ENCODE measurements at regions not wholly inside any gene's neighbourhood (a gene's known extent, or its start where the extent isn't known, plus 50 kb on each side); places are given as distances from the start of the nearest gene placed in this dataset.

DNA sequence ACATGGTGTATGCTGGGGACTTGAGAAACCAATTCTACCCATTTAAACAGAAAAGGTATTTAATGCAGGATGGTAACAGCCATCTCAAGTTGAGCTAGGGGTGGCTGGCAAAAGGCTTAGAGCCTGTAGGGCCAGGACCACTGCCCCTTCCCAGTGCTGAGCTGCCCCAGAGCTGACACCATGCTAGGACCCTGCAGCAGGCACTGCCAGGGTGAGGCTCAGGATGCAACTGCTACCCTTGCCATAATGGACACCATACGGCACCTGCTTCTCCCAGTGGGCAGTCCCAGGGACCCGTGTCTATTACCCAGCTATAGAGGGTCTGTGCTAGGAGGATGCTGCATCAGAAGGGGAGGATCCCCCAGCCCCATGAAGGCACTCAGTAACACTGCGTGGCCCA is 160.7 kb upstream of the ADCY1 start:
- Histone ChIP-seq H3K4me1 (ENCODE audit: control insufficient read depth in 5 of 5, insufficient read depth in 5 of 5, low read length in 5 of 5) (no peaks in the 10 kb centered on the region), H3K9ac (ENCODE audit: low read length in 5 of 5) (no peak overlapping the region), H3K27ac (ENCODE audit: low read depth, low read length) (no peak overlapping the region), H3K4me3 (ENCODE audit: low read depth in 1 of 5, low read length in 5 of 5) (no peak overlapping the region), H3K36me3 (ENCODE audit: control insufficient read depth in 5 of 5, insufficient read depth in 5 of 5, low read length in 5 of 5) (no peaks in the 10 kb centered on the region), H3K9me3 (ENCODE audit: control insufficient read depth in 5 of 5, low read length in 5 of 5) (peaks cover 0 to 13% (median 8%) of the 10 kb centered on the region in 5 donors), H3K27me3 (ENCODE audit: control insufficient read depth in 5 of 5, insufficient read depth in 4 of 5, low read length in 5 of 5) (no peaks in the 10 kb centered on the region)

DNA sequence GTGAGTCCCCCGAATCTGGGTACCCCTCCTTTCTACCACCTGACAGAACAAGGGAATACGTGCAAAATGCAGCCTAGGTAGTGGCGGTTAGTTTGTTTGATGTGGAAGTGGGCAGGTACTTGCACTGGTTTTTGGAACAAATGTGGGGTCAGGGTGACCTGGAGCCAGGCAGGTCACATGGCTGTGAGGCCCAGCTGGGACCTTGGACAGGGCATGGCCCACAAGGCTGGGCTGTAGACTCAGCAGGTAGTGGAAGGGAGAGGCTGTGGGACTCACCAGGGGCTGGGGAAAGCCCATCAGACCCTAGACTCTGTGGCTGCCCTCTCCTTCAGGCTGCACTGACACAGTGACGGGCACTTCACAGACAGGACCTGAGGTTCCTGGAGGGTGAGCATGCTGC is 159.9 kb upstream of the ADCY1 start:
- Histone ChIP-seq H3K36me3 (ENCODE audit: control insufficient read depth in 5 of 5, insufficient read depth in 5 of 5, low read length in 5 of 5) (no peaks in the 10 kb centered on the region), H3K27me3 (ENCODE audit: control insufficient read depth in 5 of 5, insufficient read depth in 4 of 5, low read length in 5 of 5) (no peaks in the 10 kb centered on the region)

GRCh38 chr7:45415265-45415664 is 158.9 kb upstream of the ADCY1 start:
- H3K4me1 ChIP-seq (ENCODE audit: control insufficient read depth in 5 of 5, insufficient read depth in 5 of 5, low read length in 5 of 5): no peaks in the 10 kb centered on the region
- H3K9ac ChIP-seq (ENCODE audit: low read length in 5 of 5): no peak overlapping the region
- H3K27me3 ChIP-seq (ENCODE audit: control insufficient read depth in 5 of 5, insufficient read depth in 4 of 5, low read length in 5 of 5): no peaks in the 10 kb centered on the region
- peaks cover 0 to 13% (median 8%) of the 10 kb centered on the region in 5 donors for H3K9me3 ChIP-seq (ENCODE audit: control insufficient read depth in 5 of 5, low read length in 5 of 5)
- no peak overlapping the region for H3K4me3 ChIP-seq (ENCODE audit: low read depth in 1 of 5, low read length in 5 of 5)
- no peak overlapping the region for H3K27ac ChIP-seq (ENCODE audit: low read depth, low read length)
- H3K36me3 ChIP-seq (ENCODE audit: control insufficient read depth in 5 of 5, insufficient read depth in 5 of 5, low read length in 5 of 5): no peaks in the 10 kb centered on the region

More for the DNA sequence above, 159.9 kb upstream of the ADCY1 start:
- peaks cover 0 to 13% (median 8%) of the 10 kb centered on the region in 5 donors for H3K9me3 ChIP-seq (ENCODE audit: control insufficient read depth in 5 of 5, low read length in 5 of 5)
- H3K27ac ChIP-seq (ENCODE audit: low read depth, low read length): no peak overlapping the region
- no peak overlapping the region for H3K9ac ChIP-seq (ENCODE audit: low read length in 5 of 5)
- no peak overlapping the region for H3K4me3 ChIP-seq (ENCODE audit: low read depth in 1 of 5, low read length in 5 of 5)
- H3K4me1 ChIP-seq (ENCODE audit: control insufficient read depth in 5 of 5, insufficient read depth in 5 of 5, low read length in 5 of 5): no peaks in the 10 kb centered on the region

DNA sequence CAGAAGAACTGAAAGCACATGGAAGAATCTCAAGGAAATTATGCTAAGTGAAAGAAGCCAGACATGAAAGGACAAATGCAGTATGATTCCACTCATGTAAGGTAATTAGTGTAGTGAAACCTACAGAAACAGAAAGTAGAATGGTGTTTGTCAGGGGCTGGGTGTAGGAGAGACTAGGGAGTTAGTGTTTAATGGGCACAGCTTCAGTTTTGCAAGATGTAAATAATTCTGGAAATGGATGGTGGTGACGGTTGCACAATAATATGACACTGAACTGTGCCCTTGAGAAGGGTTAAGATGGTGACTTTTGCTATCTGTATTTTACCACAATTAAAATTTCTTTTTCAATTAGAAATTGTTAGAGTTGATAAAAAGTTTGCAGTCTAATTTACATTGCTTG is 157.3 kb upstream of the ADCY1 start:
- Histone ChIP-seq H3K9ac (ENCODE audit: low read length in 5 of 5) (no peak overlapping the region), H3K27ac (ENCODE audit: low read depth, low read length) (no peak overlapping the region), H3K27me3 (ENCODE audit: control insufficient read depth in 5 of 5, insufficient read depth in 4 of 5, low read length in 5 of 5) (no peaks in the 10 kb centered on the region), H3K36me3 (ENCODE audit: control insufficient read depth in 5 of 5, insufficient read depth in 5 of 5, low read length in 5 of 5) (no peaks in the 10 kb centered on the region), H3K4me3 (ENCODE audit: low read depth in 1 of 5, low read length in 5 of 5) (no peak overlapping the region), H3K4me1 (ENCODE audit: control insufficient read depth in 5 of 5, insufficient read depth in 5 of 5, low read length in 5 of 5) (no peaks in the 10 kb centered on the region), H3K9me3 (ENCODE audit: control insufficient read depth in 5 of 5, low read length in 5 of 5) (peaks cover 0 to 2% (median 0%) of the 10 kb centered on the region in 5 donors)

GRCh38 chr7:45417268-45417667 is 156.9 kb upstream of the ADCY1 start:
- Histone ChIP-seq H3K27me3 (ENCODE audit: control insufficient read depth in 5 of 5, insufficient read depth in 4 of 5, low read length in 5 of 5) (no peaks in the 10 kb centered on the region), H3K9me3 (ENCODE audit: control insufficient read depth in 5 of 5, low read length in 5 of 5) (no peaks in the 10 kb centered on the region), H3K36me3 (ENCODE audit: control insufficient read depth in 5 of 5, insufficient read depth in 5 of 5, low read length in 5 of 5) (no peaks in the 10 kb centered on the region), H3K4me1 (ENCODE audit: control insufficient read depth in 5 of 5, insufficient read depth in 5 of 5, low read length in 5 of 5) (no peaks in the 10 kb centered on the region), H3K27ac (ENCODE audit: low read depth, low read length) (no peak overlapping the region), H3K9ac (ENCODE audit: low read length in 5 of 5) (no peak overlapping the region), H3K4me3 (ENCODE audit: low read depth in 1 of 5, low read length in 5 of 5) (no peak overlapping the region)

GRCh38 chr7:45417735-45418134 is 156.4 kb upstream of the ADCY1 start:
- Histone ChIP-seq H3K4me1 (ENCODE audit: control insufficient read depth in 5 of 5, insufficient read depth in 5 of 5, low read length in 5 of 5) (no peaks in the 10 kb centered on the region), H3K27me3 (ENCODE audit: control insufficient read depth in 5 of 5, insufficient read depth in 4 of 5, low read length in 5 of 5) (no peaks in the 10 kb centered on the region), H3K27ac (ENCODE audit: low read depth, low read length) (no peak overlapping the region), H3K4me3 (ENCODE audit: low read depth in 1 of 5, low read length in 5 of 5) (no peak overlapping the region), H3K9ac (ENCODE audit: low read length in 5 of 5) (no peak overlapping the region), H3K9me3 (ENCODE audit: control insufficient read depth in 5 of 5, low read length in 5 of 5) (no peaks in the 10 kb centered on the region), H3K36me3 (ENCODE audit: control insufficient read depth in 5 of 5, insufficient read depth in 5 of 5, low read length in 5 of 5) (no peaks in the 10 kb centered on the region)

DNA sequence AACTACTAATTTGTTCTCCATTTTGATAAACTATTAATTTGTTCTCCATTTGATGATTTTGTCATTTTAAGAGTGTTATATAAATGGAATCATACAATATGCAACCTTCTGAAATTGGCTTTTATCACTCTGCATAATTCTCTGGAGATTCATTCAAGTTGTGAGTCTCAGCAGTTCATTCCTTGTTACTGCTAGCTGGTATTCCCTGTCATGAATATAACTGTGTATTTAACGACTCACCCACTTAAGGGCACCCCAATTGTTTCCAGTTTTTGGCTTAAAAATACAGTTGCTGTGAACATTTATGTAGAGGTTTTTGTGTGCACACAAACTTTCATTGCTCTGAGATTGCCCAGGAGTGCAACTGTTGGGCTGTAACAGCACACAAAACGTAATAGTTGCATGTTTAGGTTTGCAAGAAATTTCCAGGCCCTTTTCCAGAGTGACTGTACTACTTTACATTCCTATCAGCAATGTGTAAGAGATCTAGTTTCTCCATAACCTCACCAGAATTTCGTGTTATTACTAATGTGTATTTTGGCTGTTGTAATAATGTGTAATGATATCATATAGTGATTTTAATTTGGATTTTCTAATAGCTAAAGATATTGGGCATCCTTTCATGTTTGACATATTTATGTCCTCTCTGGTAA is 153.2 kb upstream of the ADCY1 start:
- Histone ChIP-seq H3K4me1 (ENCODE audit: control insufficient read depth in 5 of 5, insufficient read depth in 5 of 5, low read length in 5 of 5) (no peaks in the 10 kb centered on the region), H3K36me3 (ENCODE audit: control insufficient read depth in 5 of 5, insufficient read depth in 5 of 5, low read length in 5 of 5) (no peaks in the 10 kb centered on the region), H3K27ac (ENCODE audit: low read depth, low read length) (no peak overlapping the region), H3K4me3 (ENCODE audit: low read depth in 1 of 5, low read length in 5 of 5) (no peak overlapping the region), H3K9ac (ENCODE audit: low read length in 5 of 5) (no peak overlapping the region), H3K27me3 (ENCODE audit: control insufficient read depth in 5 of 5, insufficient read depth in 4 of 5, low read length in 5 of 5) (peaks cover 0 to 4% (median 0%) of the 10 kb centered on the region in 5 donors), H3K9me3 (ENCODE audit: control insufficient read depth in 5 of 5, low read length in 5 of 5) (no peaks in the 10 kb centered on the region)

DNA sequence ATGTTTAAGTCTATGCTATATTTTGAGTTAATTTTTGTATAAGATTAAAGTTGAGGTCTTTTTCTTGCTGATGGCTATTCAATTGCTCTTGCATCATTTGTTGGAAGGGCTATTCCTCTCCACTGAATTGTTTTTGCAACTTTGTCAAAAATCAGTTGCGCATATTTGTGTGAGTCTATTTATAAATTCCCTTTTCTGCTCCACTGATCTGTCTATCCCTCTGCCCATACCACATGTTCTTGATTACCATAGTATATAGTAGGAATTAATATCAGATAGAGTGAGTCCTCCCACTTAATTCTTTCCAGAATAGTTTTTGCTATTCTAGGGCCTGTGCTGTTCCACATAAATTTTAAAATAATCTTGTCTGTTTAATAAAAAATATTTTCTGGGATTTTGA is 152.4 kb upstream of the ADCY1 start:
- no peaks in the 10 kb centered on the region for H3K9me3 ChIP-seq (ENCODE audit: control insufficient read depth in 5 of 5, low read length in 5 of 5)
- H3K9ac ChIP-seq (ENCODE audit: low read length in 5 of 5): no peak overlapping the region
- H3K27ac ChIP-seq (ENCODE audit: low read depth, low read length): no peak overlapping the region
- H3K27me3 ChIP-seq (ENCODE audit: control insufficient read depth in 5 of 5, insufficient read depth in 4 of 5, low read length in 5 of 5): peaks cover 0 to 4% (median 0%) of the 10 kb centered on the region in 5 donors
- no peaks in the 10 kb centered on the region for H3K36me3 ChIP-seq (ENCODE audit: control insufficient read depth in 5 of 5, insufficient read depth in 5 of 5, low read length in 5 of 5)
- no peaks in the 10 kb centered on the region for H3K4me1 ChIP-seq (ENCODE audit: control insufficient read depth in 5 of 5, insufficient read depth in 5 of 5, low read length in 5 of 5)
- no peak overlapping the region for H3K4me3 ChIP-seq (ENCODE audit: low read depth in 1 of 5, low read length in 5 of 5)

DNA sequence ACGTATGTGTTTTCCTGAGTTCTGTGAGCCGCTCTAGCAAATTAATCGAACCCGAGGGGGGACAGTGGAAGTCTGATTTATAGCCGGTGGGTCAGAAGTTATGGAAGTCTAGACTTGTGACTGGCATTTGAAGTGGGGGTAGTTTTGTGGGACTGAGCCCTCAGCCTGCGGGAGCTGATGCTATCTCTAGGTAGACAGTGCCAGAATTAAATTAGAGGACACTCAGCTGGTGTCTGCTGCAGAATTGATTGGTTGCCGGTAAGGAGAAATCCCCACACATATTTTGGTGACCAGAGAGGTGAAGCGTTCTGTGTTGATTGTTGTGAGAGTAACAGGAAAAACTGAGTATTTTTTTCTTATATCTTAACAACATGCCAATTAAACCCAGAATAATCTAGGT is 143.8 kb upstream of the ADCY1 start:
- H3K27me3 ChIP-seq (ENCODE audit: control insufficient read depth in 5 of 5, insufficient read depth in 4 of 5, low read length in 5 of 5): peaks cover 0 to 5% (median 0%) of the 10 kb centered on the region in 5 donors
- H3K27ac ChIP-seq (ENCODE audit: low read depth, low read length): no peak overlapping the region
- H3K4me1 ChIP-seq (ENCODE audit: control insufficient read depth in 5 of 5, insufficient read depth in 5 of 5, low read length in 5 of 5): no peaks in the 10 kb centered on the region
- H3K36me3 ChIP-seq (ENCODE audit: control insufficient read depth in 5 of 5, insufficient read depth in 5 of 5, low read length in 5 of 5): no peaks in the 10 kb centered on the region
- H3K9me3 ChIP-seq (ENCODE audit: control insufficient read depth in 5 of 5, low read length in 5 of 5): peaks cover 0 to 4% (median 0%) of the 10 kb centered on the region in 5 donors
- no peak overlapping the region for H3K9ac ChIP-seq (ENCODE audit: low read length in 5 of 5)
- H3K4me3 ChIP-seq (ENCODE audit: low read depth in 1 of 5, low read length in 5 of 5): no peak overlapping the region

GRCh38 chr7:45434167-45434784 is 139.9 kb upstream of the ADCY1 start:
- Histone ChIP-seq H3K4me1 (ENCODE audit: control insufficient read depth in 5 of 5, insufficient read depth in 5 of 5, low read length in 5 of 5) (no peaks in the 10 kb centered on the region), H3K27ac (ENCODE audit: low read depth, low read length) (no peak overlapping the region), H3K36me3 (ENCODE audit: control insufficient read depth in 5 of 5, insufficient read depth in 5 of 5, low read length in 5 of 5) (no peaks in the 10 kb centered on the region), H3K27me3 (ENCODE audit: control insufficient read depth in 5 of 5, insufficient read depth in 4 of 5, low read length in 5 of 5) (peaks cover 0 to 5% (median 0%) of the 10 kb centered on the region in 5 donors), H3K4me3 (ENCODE audit: low read depth in 1 of 5, low read length in 5 of 5) (no peak overlapping the region), H3K9me3 (ENCODE audit: control insufficient read depth in 5 of 5, low read length in 5 of 5) (peaks cover 0 to 4% (median 0%) of the 10 kb centered on the region in 5 donors), H3K9ac (ENCODE audit: low read length in 5 of 5) (no peak overlapping the region)

Measured in subcutaneous abdominal adipose tissue (tissue), 5 donors.